DND-41 (cell line): ENCODE measurements at regions not wholly inside any gene's neighbourhood (a gene's known extent, or its start where the extent isn't known, plus 50 kb on each side); places are given as distances from the start of the nearest gene placed in this dataset.
A peak's percentile ranks its signal among the peaks of the same experiment; 100 is the strongest.

Experiments used
- ATAC-seq: fragments of 200-7000 bp; cut with Tn5 transposase; 3 replicates; pipeline ENCODE4 v1.9.1; 2021; ENCODE audit warnings: low read depth; ENCODE audit not compliant: insufficient read depth
- DNase-seq: peaks from one replicate; pipeline ENCODE4 v3.0.0-alpha.2; 2020
- H2AFZ ChIP-seq: 2 replicates; pipeline ENCODE4 v1.6.0; 2012; ENCODE audit warnings: low read depth, low read length
- H3K27ac ChIP-seq: 2 replicates; pipeline ENCODE4 v1.5.1; 2012; ENCODE audit warnings: low read length, inconsistent platforms
- H3K27me3 ChIP-seq: fragments of 200-600 bp; sonication (generic); 2 replicates; pipeline ENCODE4 v1.6.0; 2012; ENCODE audit warnings: low read length, mild to moderate bottlenecking, inconsistent platforms; ENCODE audit not compliant: insufficient read depth, poor library complexity
- H3K36me3 ChIP-seq: 2 replicates; pipeline ENCODE4 v1.5.1; 2012; ENCODE audit warnings: low read length, inconsistent platforms; ENCODE audit not compliant: insufficient read depth
- H3K4me1 ChIP-seq: 2 replicates; pipeline ENCODE4 v1.5.1; 2012; ENCODE audit warnings: mild to moderate bottlenecking, low read length; ENCODE audit not compliant: insufficient read depth
- H3K4me2 ChIP-seq: 2 replicates; pipeline ENCODE4 v1.6.0; 2012; ENCODE audit warnings: mild to moderate bottlenecking, moderate library complexity, low read length, inconsistent platforms; ENCODE audit not compliant: insufficient read depth
- H3K4me3 ChIP-seq, 2 experiments: fragments of 200-600 bp in 1 of 2; shearing (Covaris generic) in 1 of 2; 2 replicates each; pipeline ENCODE4 v1.5.1; 2012 to 2016; ENCODE audit warnings: inconsistent platforms in 2 of 2, low read length in 2 of 2, mild to moderate bottlenecking in 2 of 2, low read depth in 1 of 2, moderate library complexity in 1 of 2
- H3K79me2 ChIP-seq: 2 replicates; pipeline ENCODE4 v1.6.0; 2012; ENCODE audit warnings: low read length, inconsistent platforms; ENCODE audit not compliant: insufficient read depth
- H3K9ac ChIP-seq: 2 replicates; pipeline ENCODE4 v1.6.0; 2012; ENCODE audit warnings: low read depth, mild to moderate bottlenecking, inconsistent platforms, low read length, moderate library complexity
- H3K9me3 ChIP-seq: 2 replicates; pipeline ENCODE4 v1.5.1; 2012; ENCODE audit warnings: low read length, moderate library complexity, mild to moderate bottlenecking, inconsistent platforms; ENCODE audit not compliant: insufficient read depth, severe bottlenecking
- H4K20me1 ChIP-seq: 2 replicates; pipeline ENCODE4 v1.6.0; 2012; ENCODE audit warnings: low read length; ENCODE audit not compliant: insufficient read depth
- EZH2 ChIP-seq: IDR thresholded peaks from 3 replicates; pipeline ENCODE4 v1.6.1; 2012; ENCODE audit warnings: borderline replicate concordance, low read depth, mild to moderate bottlenecking, moderate library complexity, low read length, inconsistent platforms; ENCODE audit not compliant: severe bottlenecking
- TF ChIP-seq, protein P1 (sequence below): IDR thresholded peaks from 2 replicates; pipeline ENCODE4 v1.5.1; 2012; ENCODE audit warnings: borderline replicate concordance, low read length, moderate library complexity, mild to moderate bottlenecking; ENCODE audit not compliant: poor library complexity, severe bottlenecking; ENCODE audit errors: extremely low read depth

GRCh38 chr1:192489047-192489446, 86.5 kb upstream of the RGS1 start:
- H3K9me3 ChIP-seq: no peaks in the 10 kb centered on the region
- no peak overlapping the region for H2AFZ ChIP-seq
- no peaks in the 10 kb centered on the region for H4K20me1 ChIP-seq
- H3K36me3 ChIP-seq: no peaks in the 10 kb centered on the region
- peak overlapping the region; percentile 10 for H3K27ac ChIP-seq
- peaks cover 22% of the 10 kb centered on the region for H3K4me1 ChIP-seq
- H3K27me3 ChIP-seq: no peaks in the 10 kb centered on the region
- no peak overlapping the region for H3K4me3 ChIP-seq
- no peaks in the 10 kb centered on the region for H3K79me2 ChIP-seq
- TF ChIP-seq EZH2: no peak
- TF ChIP-seq, protein P1, sequence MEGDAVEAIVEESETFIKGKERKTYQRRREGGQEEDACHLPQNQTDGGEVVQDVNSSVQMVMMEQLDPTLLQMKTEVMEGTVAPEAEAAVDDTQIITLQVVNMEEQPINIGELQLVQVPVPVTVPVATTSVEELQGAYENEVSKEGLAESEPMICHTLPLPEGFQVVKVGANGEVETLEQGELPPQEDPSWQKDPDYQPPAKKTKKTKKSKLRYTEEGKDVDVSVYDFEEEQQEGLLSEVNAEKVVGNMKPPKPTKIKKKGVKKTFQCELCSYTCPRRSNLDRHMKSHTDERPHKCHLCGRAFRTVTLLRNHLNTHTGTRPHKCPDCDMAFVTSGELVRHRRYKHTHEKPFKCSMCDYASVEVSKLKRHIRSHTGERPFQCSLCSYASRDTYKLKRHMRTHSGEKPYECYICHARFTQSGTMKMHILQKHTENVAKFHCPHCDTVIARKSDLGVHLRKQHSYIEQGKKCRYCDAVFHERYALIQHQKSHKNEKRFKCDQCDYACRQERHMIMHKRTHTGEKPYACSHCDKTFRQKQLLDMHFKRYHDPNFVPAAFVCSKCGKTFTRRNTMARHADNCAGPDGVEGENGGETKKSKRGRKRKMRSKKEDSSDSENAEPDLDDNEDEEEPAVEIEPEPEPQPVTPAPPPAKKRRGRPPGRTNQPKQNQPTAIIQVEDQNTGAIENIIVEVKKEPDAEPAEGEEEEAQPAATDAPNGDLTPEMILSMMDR: no peak
- no peak overlapping the region; the same call in 1 of the 2 replicates for H3K9ac ChIP-seq
- H3K4me2 ChIP-seq: no peak overlapping the region
- ATAC-seq: no peak
- no peak for DNase-seq

DNA sequence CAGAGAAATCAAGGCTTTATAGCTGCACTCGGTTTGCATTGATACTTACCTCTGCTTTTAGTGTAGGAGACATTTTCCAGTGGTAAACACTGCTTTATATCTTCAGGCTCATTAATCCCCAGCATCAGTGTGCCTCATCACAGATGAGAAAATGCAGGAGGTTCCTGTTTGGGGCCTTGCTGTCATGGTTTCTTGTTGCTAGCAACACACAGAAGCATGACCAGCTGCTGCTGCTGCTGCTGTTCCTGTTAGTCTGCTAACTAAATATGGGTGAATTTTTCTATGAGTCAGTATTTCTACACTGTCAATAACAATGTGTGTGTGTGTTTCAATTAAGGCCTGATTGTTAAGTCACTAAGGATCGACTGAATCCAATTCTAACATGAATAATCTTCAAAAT, 85.8 kb upstream of the RGS1 start:
- no peaks in the 10 kb centered on the region for H4K20me1 ChIP-seq
- ATAC-seq: peak; percentile 94
- H3K36me3 ChIP-seq: no peaks in the 10 kb centered on the region
- H3K27me3 ChIP-seq: no peaks in the 10 kb centered on the region
- H2AFZ ChIP-seq: peak overlapping the region; percentile 37
- H3K9me3 ChIP-seq: no peaks in the 10 kb centered on the region
- peak; percentile 52 for DNase-seq
- no peak overlapping the region for H3K4me3 ChIP-seq
- TF ChIP-seq EZH2: no peak
- TF ChIP-seq, protein P1: no peak
- no peaks in the 10 kb centered on the region for H3K79me2 ChIP-seq
- peak overlapping the region; percentile 16; the same call in 1 of the 2 replicates for H3K4me2 ChIP-seq
- peak overlapping the region; percentile 65 for H3K27ac ChIP-seq
- peak overlapping the region; percentile 14; the same call in 1 of the 2 replicates for H3K9ac ChIP-seq
- peaks cover 22% of the 10 kb centered on the region for H3K4me1 ChIP-seq

- Histone ChIP-seq H3K27ac (no peak overlapping the region), H3K79me2 (no peaks in the 10 kb centered on the region), H3K36me3 (no peaks in the 10 kb centered on the region), H2AFZ (peak overlapping the region; percentile 31; the same call in 1 of the 2 replicates), H3K4me2 (no peak overlapping the region), H3K27me3 (no peaks in the 10 kb centered on the region), H3K4me1 (peaks cover 22% of the 10 kb centered on the region), H3K4me3 (no peak overlapping the region), H3K9ac (no peak overlapping the region), H3K9me3 (no peaks in the 10 kb centered on the region), H4K20me1 (no peaks in the 10 kb centered on the region)
- no peak for DNase-seq
- ATAC-seq: no peak
- TF ChIP-seq, protein P1: no peak
- no peak for TF ChIP-seq EZH2
Observed at GRCh38 chr1:192491804-192492554, 83.6 kb upstream of the RGS1 start.
